BJ (cell line): ENCODE measurements at regions not wholly inside any gene's neighbourhood (a gene's known extent, or its start where the extent isn't known, plus 50 kb on each side); places are given as distances from the start of the nearest gene placed in this dataset.

Experiments used
- CTCF ChIA-PET: fragments of 350-600 bp; formaldehyde crosslinking; extraction: SDS; loops from one replicate; lab custom pipeline; 2021; ENCODE audit warnings: antibody characterized with exemption, inconsistent platforms; lab: Yijun Ruan, JAX
- POLR2A ChIA-PET: fragments of 300-600 bp; sonication (Branson Sonifier 250); formaldehyde crosslinking; extraction: SDS; loops from one replicate; lab custom pipeline; 2021; ENCODE audit warnings: antibody characterized with exemption; lab: Charles Lee
- DNase-seq: peaks from one replicate; pipeline ENCODE4 v3.0.0-alpha.2; 2011; ENCODE audit warnings: low read depth
- H3K27me3 ChIP-seq: 2 replicates; pipeline ENCODE4 v1.6.0; 2011; ENCODE audit warnings: low read length; ENCODE audit not compliant: control insufficient read depth, insufficient read depth
- H3K36me3 ChIP-seq: 2 replicates; pipeline ENCODE4 v1.5.1; 2011; ENCODE audit warnings: low read length; ENCODE audit not compliant: control insufficient read depth, insufficient read depth
- H3K4me3 ChIP-seq: 2 replicates; pipeline ENCODE4 v1.5.1; 2011; ENCODE audit warnings: low read depth, mild to moderate bottlenecking, control low read depth, low read length
- CTCF ChIP-seq: IDR thresholded peaks from 2 replicates; pipeline ENCODE4 v1.5.1; 2011; ENCODE audit warnings: low read depth, mild to moderate bottlenecking, control low read depth, inconsistent platforms, low read length, moderate library complexity; ENCODE audit not compliant: insufficient read depth

- DNase-seq: no peak
- CTCF ChIA-PET: interaction anchor here (1.1 kb wide), 1 partner anchor 36 kb away, joined by 3 read pairs; no protein-coding TSS in a partner anchor
- H3K4me3 ChIP-seq: no peak overlapping the region
Measured at GRCh38 chr21:32132409-32132808, 146.4 kb downstream of the MIS18A start.

GRCh38 chr21:32131960-32132359 is 146.9 kb downstream of the MIS18A start:
- no peaks in the 10 kb centered on the region for H3K27me3 ChIP-seq
- POLR2A ChIA-PET: no interaction called here
- no peak for TF ChIP-seq CTCF
- no peak overlapping the region for H3K4me3 ChIP-seq
- H3K36me3 ChIP-seq: no peaks in the 10 kb centered on the region
- no peak for DNase-seq
- CTCF ChIA-PET: interaction anchor here (1.1 kb wide), 1 partner anchor 11 kb away, joined by 4 read pairs; no protein-coding TSS in a partner anchor

More at GRCh38 chr21:32132409-32132808, 146.4 kb downstream of the MIS18A start:
- Histone ChIP-seq H3K27me3 (no peaks in the 10 kb centered on the region), H3K36me3 (no peaks in the 10 kb centered on the region)
- POLR2A ChIA-PET: no interaction called here
- TF ChIP-seq CTCF: no peak

GRCh38 chr21:32131164-32131563 is 147.7 kb downstream of the MIS18A start:
- no peak for DNase-seq
- no peak for TF ChIP-seq CTCF
- Histone ChIP-seq H3K27me3 (no peaks in the 10 kb centered on the region), H3K36me3 (no peaks in the 10 kb centered on the region), H3K4me3 (no peak overlapping the region)
- ChIA-PET CTCF (interaction anchor here (1.1 kb wide), 1 partner anchor 10 kb away, joined by 4 read pairs; no protein-coding TSS in a partner anchor), POLR2A (no interaction called here)

- Histone ChIP-seq H3K4me3 (no peak overlapping the region), H3K27me3 (no peaks in the 10 kb centered on the region), H3K36me3 (no peaks in the 10 kb centered on the region)
- CTCF ChIA-PET: interaction anchor here (1.2 kb wide), 1 partner anchor 66 kb away, joined by 3 read pairs; no protein-coding TSS in a partner anchor
- POLR2A ChIA-PET: no interaction called here
- TF ChIP-seq CTCF: no peak
- no peak for DNase-seq
Measured at GRCh38 chr21:32130031-32130891, 148.6 kb downstream of the MIS18A start.

GRCh38 chr21:32127081-32127480 is 151.8 kb downstream of the MIS18A start:
- ChIA-PET POLR2A (no interaction called here), CTCF (no interaction called here)
- no peak for TF ChIP-seq CTCF
- no peaks in the 10 kb centered on the region for H3K36me3 ChIP-seq
- no peak overlapping the region for H3K4me3 ChIP-seq
- DNase-seq: no peak
- H3K27me3 ChIP-seq: no peaks in the 10 kb centered on the region
